ENCODE measurements at regions not wholly inside any gene's neighbourhood (a gene's known extent, or its start where the extent isn't known, plus 50 kb on each side); places are given as distances from the start of the nearest gene placed in this dataset.
"Not testable (repeated sequence)": the region's sequence is repeated elsewhere in the genome, so short reads cannot be mapped to it uniquely, and the experiment has no call there.

DNA sequence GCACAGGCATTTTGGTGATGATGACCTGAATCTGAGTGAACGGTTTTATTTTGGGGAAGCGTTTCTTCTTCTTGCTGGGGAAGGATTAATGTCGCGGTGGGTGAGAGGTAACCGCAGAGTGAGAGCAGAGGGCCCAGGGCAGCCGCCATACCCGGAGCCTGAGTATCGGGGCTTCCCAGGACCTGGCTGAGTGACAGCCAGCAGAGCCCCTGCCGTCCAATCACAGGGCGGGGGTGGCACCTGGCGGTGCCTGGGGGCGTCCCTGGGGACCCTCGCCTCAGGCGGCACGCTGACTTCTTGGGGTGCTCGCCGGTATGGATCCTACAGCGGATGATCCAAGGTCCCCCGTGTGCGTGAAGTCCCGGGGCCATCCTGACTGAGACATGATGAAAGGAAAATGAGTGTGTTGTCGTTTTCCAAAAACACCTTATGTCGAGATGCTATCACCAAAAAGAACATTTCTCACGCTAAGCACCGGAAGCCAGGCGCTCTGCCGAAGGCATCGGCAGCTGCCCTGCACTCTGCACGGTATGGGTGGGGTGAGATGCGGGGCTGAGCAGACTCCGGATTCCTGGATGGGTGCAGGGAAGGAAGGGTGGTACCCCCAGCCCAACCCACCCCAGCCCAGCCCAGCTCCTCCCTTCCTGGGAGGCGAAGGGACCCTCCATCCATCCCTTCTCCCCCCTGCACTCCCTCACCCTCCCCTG, 227.9 kb upstream of the SHH start:
- no peak for DNase-seq (ENCODE audit: low read depth in 2 of 2)

DNA sequence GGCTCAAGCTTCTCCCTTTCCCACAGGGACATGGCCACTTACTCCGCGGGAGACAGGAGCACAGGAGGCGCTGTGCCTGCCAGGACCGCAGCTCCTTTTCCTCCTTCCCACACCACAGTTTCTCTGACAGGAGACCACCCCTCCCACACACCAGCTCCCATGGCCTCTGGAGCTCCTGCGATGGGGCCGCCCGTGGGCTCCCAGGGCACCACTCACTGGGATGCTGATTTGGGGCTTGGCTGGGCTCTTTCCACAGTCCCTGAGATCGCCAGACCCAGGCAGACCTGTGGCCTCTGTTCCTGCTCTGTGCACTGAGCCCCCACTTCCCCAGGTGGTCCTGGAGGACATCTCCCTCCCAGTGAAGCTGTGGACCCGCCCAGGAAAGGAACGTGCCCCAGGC, 226.9 kb upstream of the SHH start:
- DNase-seq (ENCODE audit: low read depth in 2 of 2): no peak

DNA sequence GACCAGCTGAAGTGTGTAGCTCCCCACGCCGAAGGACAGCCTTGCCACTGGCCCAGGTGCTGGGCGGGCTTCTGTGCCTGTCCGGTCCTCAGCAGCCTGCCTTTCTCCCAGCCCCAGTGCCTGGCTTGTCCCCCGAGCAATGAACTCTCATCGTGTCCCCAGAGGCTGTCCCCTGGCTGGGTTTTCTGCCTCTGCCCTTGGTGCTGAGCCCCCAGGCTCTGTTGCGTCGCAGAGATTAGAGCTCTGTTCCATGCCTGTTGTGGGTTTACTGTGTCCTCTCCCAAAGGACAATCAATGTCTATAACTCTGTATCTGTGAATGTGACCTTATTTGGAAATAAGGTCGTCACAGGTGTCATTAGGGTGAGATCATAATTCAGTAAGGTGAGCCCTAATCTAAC, 226.1 kb upstream of the SHH start:
- no peak for DNase-seq (ENCODE audit: low read depth in 2 of 2)

DNA sequence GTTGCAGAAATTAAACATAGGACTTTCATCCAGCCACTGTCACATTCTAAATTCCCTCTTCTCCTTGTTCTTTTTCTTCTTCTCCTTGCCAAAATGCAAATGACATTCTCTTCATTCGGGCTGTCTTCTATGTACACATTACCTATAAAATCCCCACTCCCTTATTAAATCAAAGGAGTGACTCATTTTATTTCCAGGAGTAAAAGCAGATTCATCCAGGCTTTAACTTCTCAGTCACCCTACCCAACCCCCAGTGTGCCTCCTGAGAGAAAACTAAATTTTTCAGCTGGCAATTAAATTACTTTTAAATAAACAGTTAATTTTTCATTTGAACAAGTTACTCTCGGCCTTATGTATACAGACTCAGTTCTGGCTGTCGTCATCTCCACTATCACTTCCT, 223.9 kb upstream of the SHH start:
- DNase-seq (ENCODE audit: low read depth in 2 of 2): no peak

DNA sequence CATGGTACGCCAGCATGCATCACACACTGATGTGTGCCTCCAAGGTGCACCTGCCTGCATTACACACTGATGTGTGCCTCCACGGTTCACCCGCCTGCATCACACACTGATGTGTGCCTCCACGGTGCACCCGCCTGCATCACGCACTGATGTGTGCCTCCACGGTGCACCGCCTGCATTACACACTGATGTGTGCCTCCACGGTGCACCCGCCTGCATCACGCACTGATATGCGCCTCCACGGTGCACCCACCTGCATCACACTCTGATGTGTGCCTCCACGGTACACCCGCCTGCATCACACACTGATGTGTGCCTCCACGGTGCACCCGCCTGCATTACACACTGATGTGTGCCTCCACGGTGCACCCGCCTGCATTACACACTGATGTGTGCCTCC, 223.1 kb upstream of the SHH start:
- DNase-seq (ENCODE audit: low read depth in 2 of 2): not testable (repeated sequence)

DNA sequence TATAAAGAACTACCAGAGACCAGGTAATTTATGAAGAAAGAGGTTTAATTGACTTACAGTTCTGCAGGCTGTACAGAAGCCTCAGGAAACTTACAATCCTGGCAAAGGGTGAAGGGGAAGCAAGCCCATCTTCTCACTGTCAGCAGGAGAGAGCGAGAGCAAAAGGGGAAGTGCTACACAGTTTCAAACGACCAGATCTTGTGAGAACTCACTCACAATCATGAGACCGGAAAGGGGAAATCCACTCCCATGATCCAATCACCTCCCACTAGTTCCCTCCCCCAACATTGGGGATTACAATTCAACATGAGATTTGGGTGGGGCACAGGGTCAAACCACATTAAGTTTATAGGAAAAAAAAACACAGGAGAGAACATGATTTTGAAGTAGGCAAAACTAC, 222.1 kb upstream of the SHH start:
- DNase-seq (ENCODE audit: low read depth in 2 of 2): no peak

DNA sequence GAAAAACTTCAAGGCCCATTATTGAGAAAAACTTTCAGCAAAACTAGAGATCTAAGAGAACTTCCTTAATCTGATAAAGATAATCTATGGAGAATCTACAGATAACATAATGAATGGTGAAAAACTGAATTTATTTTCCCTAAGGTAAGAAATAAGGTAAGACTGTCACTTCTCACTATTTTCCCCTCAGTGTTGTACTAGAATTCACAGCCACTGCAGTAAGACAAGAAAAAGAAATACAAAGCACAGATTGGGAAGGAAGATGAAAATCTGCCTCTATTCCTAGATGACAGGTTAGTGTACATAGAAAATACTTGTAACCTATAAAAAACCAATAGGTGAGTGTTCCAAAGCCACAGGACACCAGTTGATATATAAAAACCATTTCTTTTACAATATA, 220.7 kb upstream of the SHH start:
- no peak for DNase-seq (ENCODE audit: low read depth in 2 of 2)

DNA sequence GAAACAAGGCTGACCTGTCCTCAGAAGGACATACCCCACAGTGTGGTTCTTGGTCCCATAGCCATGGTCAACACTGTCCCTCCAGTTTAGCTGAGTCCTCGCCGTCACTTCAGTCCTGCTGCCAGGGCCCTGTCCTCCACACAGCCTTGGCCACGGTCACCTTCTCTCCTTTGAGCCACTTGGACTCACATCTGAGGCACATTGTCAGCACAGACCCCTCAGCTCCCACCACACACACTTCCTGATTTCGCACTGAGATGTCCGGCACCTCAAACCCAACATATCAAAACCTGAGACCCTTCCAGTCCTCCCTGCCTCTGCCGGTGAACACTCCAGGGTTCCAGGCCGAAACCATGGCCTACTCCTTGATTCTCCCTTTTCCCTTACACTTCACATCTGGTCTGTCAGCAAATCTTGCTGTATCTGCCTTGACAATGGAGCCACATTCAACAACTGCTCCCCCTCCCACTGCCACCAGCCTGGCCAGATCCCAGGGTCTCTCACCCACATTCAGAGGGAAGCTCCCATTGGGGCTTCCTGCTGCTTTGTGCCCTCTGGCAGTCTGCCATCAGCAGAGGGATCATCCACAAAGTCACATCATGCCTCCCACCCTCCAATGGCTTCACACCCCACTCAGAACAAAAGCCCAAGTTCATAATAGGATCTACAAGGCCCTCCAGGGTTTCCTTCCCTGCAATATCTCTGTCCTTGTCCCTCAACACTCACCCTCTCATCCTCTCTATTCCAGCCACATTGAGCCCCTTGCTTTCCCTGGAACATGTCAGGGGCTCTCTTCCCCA, 219.6 kb upstream of the SHH start:
- no peak for DNase-seq (ENCODE audit: low read depth in 2 of 2)

DNA sequence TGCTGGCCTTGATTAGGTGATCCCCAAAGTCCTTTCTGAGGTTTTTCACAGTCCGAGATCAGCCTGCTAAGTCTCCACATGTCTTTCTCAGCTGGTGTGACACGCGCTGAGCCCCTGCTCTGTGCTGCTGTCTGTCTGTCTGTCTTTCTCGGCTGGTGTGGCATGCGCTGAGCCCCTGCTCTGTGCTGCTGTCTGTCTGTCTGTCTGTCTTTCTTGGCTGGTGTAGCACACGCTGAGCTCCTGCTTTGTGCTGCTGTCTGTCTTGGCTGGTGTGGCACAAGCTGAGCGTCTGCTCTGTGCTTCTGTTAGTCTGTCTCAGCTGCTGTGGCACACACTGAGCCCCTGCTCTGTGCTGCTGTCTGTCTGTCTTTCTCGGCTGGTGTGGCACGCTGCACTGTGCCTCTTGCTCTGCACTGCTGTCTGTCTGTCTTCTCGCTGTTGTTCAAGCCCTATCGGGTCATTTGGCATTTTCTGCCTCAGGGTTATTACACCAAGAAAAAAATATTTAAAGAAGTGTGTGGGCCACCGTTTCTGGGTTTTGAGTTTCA, 217.3 kb upstream of the SHH start:
- DNase-seq (ENCODE audit: low read depth in 2 of 2): no peak

DNA sequence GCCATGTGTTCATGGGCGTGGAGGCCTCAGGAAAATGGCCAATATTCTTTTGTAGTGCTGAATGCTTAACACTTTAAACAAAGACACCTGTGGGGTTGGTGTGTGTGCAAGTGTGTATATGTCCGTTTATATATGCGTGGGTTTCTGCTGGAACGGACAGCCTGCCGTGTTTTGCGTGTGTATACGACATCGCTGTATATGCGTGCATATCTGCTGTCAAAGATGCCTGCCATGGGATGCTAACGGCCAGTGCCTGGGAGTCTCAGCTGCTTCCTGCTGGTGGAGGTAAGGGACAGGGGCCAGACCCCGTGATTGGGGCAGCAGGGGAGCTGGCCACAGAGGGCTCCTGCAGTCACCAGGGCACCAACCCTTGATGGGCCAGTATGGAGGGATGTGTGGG, 216.3 kb upstream of the SHH start:
- DNase-seq (ENCODE audit: low read depth in 2 of 2): no peak

DNA sequence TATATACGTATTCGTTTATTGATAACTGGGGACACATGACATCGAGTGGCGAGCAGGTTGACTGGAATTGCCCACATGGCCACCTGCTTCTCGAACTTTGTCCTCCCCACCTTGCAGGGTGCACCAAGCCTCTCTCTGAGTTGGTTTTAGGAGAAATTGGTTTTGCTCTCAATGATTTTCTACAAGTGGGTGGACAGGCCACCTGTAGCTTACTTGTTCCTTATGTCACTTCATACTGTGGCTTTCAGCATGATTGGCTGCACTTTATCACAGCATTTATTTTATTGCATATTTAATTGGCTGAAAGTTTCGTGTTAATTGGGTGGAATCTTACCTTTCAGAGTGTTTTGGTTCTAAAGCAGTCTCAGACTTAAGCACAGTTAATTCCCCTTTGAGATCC, 215.6 kb upstream of the SHH start:
- DNase-seq (ENCODE audit: low read depth in 2 of 2): no peak

DNA sequence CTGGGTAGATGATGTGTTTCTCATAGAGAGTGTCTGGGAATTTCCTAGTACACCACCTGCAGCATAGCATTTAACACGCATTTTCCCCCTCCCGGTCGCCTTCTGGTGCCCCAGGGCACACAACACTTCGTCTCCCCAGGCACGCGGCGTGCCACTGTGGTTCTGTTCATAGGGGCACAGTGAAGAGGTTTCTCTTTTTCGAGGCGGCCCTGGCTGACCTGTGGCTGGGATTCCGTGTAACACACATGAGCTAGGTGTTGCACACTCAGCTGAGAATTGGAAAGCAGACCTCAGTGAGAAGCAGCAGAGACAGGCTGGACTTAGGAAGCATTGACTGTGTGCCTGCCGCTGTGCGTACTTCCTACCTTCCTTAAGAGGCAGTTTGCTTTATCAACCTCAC, 214.3 kb upstream of the SHH start:
- DNase-seq (ENCODE audit: low read depth in 2 of 2): no peak

DNA sequence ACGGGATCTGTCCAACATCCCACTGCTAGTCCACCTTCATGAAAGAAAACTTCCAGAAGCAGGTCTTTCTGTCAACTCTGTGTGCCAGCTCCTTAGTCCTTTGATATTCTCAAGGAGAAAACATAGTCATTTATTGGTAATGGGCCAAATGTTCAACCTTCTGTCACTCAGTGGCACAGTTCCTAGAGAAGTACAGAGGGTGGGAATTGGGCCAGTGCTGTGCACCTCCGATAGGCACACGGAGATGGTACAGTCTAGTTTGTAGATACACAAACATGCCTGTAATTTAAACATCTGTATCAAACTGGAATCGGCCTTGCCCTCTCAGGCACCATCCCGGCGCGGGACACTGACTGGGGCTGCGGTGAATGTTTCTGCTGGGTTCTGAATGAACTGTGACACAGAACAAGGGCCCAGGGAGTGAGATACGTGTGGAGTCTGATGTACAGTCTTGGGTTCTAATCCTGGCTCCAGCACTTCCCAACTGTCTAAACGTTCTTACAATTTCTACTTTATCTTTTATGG, 213.9 kb upstream of the SHH start:
- no peak for DNase-seq (ENCODE audit: low read depth in 2 of 2)

DNA sequence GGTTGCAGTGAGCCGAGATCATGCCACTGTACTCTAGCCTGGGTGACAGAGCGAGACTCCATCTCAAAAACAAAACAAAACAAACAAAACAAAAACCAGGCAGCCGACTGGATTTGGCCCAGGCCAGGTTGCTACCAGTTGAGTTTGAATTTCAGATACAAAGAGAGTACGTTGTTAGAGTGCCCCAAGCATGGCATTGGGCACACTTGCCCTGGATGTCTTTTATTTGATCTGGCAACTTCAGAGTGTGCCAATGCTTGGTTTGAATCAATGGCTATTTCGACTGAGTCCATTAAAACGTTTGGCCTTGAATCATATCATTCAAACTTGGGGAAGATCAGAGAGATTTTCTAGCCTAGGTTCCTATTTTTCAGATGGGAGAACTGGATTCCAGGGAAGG, 213.4 kb upstream of the SHH start:
- DNase-seq (ENCODE audit: low read depth in 2 of 2): no peak

DNA sequence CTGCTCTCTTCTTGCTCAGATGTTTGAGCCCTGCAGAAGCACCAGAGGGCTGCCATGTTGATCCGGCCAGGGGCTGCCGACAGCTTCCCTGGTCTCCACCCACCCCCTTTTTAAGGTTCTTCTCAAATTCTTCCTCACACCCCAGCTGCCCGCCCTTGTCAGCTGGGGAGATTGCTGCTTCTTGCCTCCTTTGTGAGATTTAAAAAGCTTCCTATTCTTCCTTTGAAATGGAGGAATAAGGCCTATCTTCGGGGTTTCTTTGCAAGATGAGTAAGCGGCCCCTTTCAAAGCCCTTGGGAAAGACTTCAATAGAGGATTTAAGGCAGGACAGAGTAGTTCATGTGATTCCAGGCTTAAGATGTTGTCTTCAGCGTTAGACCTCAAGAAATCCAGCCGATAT, 211.9 kb upstream of the SHH start:
- DNase-seq (ENCODE audit: low read depth in 2 of 2): no peak

DNA sequence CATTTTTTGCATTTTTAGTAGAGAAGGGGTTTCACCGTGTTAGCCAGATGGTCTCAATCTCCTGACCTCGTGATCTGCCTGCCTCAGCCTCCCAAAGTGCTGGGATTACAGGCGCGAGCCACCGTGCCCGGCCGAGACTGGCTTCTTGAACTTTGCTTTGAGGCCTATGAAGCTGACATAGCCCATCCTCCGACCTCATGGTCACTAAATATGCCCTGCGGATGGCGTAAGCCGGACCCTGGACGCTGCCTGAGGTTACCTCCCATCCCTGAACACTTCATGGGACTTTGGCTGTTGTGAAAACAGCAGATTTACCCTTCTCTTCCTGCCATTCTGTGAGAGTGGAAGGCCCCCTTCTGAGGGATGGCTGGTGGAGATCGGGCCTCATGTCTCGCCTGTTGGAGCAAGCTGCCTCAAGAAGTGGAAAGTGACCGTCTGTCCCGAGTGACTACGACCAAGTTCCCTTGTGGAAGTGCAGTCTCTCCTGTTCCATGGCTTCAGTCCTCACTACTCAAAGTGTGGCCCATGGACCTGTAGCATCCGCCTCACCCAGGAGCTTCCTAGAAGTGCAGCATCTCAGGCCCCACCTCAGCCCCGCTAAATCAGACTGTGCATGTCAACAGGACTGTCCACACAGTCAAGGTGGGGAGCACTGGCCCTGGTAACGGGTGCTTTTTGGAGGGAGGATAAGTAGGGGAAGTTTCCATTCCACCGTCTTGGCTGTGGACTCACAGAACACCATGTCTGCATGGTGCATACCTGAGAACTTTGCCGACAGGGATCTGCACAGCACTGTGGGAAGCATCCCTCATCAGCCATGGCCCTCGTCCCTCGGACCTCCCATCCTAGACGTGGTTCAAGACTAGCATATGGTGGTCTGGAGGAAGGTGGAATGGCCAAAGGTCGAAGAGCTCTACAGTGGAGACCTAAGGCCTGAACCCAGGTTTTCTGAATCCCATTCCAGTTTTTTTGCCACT, 210.5 kb upstream of the SHH start:
- no peak for DNase-seq (ENCODE audit: low read depth in 2 of 2)

DNA sequence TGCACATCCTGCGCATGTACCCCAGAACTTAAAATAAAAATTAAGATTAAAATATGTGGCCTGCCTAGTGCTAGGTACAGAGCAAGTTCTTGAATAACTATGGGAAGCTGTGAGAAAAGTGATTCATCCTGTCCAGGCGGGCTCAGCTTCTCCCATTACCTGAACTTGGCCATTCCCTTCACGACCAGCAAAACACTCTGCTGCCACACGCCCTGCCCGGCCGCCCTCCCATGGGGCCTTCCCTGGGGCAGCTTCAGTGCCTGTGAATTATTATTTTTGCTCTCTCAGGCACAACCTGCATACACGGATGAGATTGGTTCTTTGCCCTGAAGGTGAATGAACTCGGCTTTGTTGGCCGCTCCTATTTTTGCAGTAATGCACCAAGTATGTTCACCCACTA, 209.2 kb upstream of the SHH start:
- DNase-seq (ENCODE audit: low read depth in 2 of 2): no peak

DNA sequence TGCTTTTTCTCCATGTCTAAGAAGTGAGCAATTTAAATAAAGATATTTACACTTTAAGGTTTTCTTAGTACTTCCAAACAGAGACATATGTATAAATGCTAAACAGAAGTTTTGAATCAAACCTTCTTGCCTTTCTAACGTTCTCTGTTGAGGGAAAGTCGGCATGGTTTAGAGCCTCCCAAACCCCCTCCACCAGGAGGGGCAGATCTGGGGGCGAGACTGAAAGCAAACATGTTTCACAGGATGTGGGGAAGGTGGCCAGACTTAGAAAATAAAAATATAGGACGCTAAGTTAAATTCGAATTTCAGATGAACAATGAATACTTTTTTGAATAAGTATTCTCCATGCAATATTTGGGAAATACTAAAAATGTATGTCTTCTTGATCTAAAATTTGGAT, 208.3 kb upstream of the SHH start:
- DNase-seq (ENCODE audit: low read depth in 2 of 2): no peak

DNA sequence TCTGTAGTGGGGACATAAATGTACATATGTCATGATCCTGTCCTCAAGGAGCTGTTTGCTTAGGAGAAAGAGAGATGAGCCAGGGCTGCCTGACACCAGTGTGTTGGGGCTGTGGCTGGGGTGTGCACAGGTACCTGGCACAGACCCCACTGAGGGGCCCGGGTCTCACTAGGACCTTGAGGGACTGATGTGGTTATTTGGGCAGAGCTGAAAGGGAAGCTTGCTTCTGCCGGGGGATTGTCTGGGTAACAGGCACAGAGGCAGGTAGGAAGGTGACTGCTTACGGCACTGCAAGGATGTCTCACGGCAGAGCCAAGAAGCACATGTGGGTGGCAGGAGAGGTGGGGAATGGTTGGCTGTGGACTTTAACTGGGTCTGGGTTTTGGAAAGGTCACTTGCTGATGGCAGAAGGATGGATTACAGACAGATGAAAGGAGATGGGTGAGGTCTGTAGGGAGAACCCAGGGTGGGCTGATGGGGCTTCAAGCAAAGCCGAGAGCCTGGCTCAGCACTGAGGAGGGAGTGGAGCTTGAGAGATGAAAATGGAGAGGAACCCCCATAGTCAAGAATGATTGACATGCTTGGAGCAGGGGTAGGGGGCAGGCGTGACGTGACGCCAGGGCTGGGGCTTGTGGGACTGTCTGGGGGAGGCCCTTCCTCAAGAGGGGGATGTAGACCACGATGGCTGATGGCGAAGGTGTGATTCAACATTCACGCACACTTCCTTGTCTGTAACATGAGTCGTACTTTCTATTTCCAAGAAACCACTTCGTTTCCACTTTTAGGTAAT, 207.7 kb upstream of the SHH start:
- DNase-seq (ENCODE audit: low read depth in 2 of 2): no peak

DNA sequence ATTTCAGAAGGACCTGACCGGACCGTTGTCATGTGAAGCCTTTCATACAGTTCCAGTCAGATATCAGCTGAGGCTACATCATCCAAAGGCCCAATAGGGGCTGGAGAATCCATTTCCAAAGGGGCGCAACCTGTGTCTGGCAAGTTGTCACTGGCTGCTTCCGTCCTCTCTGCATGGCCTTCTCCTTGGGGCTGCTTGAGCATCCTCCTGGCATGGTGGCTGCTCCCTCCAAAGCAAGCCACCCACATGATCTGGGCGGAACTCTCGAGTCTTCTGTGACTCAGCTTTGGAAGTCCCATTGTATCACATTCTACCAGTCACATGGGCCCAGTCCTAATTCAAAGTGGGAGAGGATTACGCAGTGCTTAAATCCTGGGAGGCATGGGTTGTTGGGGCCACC, 207.0 kb upstream of the SHH start:
- DNase-seq (ENCODE audit: low read depth in 2 of 2): no peak
